Panc1 (cell line): ENCODE measurements at regions not wholly inside any gene's neighbourhood (a gene's known extent, or its start where the extent isn't known, plus 50 kb on each side); places are given as distances from the start of the nearest gene placed in this dataset.

Experiments used
- ATAC-seq: fragments of 200-7000 bp; cut with Tn5 transposase; 2 replicates; pipeline ENCODE4 v1.9.1; 2020; ENCODE audit warnings: mild to moderate bottlenecking, moderate library complexity
- BruUV-seq: library from RNA; stranded (reverse); fragments of 400-500 nt; replicated peaks from 2 replicates; lab custom pipeline; 2021; lab: Mats Ljungman, UMichigan
- CTCF ChIA-PET: fragments of 300-600 bp; sonication (Branson Sonifier 250); formaldehyde crosslinking; loops from one replicate; lab custom pipeline; 2022; ENCODE audit warnings: antibody characterized with exemption; lab: Charles Lee
- POLR2A ChIA-PET: fragments of 300-600 bp; sonication (Branson Sonifier 250); formaldehyde crosslinking; loops from one replicate; lab custom pipeline; 2022; ENCODE audit warnings: antibody characterized with exemption; lab: Charles Lee
- DNase-seq: peaks from one replicate; pipeline ENCODE4 v3.0.0-alpha.2; 2010; ENCODE audit warnings: low read depth, low spot score
- H3K27ac ChIP-seq: 2 replicates; pipeline ENCODE4 v1.5.1; 2011; ENCODE audit warnings: mild to moderate bottlenecking, low read length, inconsistent platforms
- H3K27me3 ChIP-seq: fragments of 200-500 bp; sonication (Bioruptor generic); 2 replicates; pipeline ENCODE4 v1.6.0; 2014; ENCODE audit warnings: low read length, inconsistent platforms; ENCODE audit not compliant: control insufficient read depth, insufficient read depth
- H3K36me3 ChIP-seq: fragments of 200-500 bp; sonication (Bioruptor generic); 2 replicates; pipeline ENCODE4 v1.5.1; 2014; ENCODE audit warnings: inconsistent platforms, mild to moderate bottlenecking, low read length, moderate library complexity; ENCODE audit not compliant: control insufficient read depth, insufficient read depth
- H3K4me1 ChIP-seq: 2 replicates; pipeline ENCODE4 v1.5.1; 2011; ENCODE audit warnings: inconsistent platforms, mild to moderate bottlenecking, low read length, moderate library complexity; ENCODE audit not compliant: control insufficient read depth, insufficient read depth
- H3K4me3 ChIP-seq, 2 experiments: 2 replicates each; pipeline ENCODE4 v1.5.1; 2011 to 2012; ENCODE audit warnings: low read depth in 2 of 2, low read length in 2 of 2, mild to moderate bottlenecking in 2 of 2, inconsistent platforms in 1 of 2, moderate library complexity in 1 of 2
- H3K9me3 ChIP-seq: fragments of 200-500 bp; sonication (Bioruptor generic); 2 replicates; pipeline ENCODE4 v1.5.1; 2014; ENCODE audit warnings: low read depth, mild to moderate bottlenecking, inconsistent platforms, low read length, moderate library complexity; ENCODE audit not compliant: control insufficient read depth, insufficient read depth
- CTCF ChIP-seq: fragments of 450-650 bp; IDR thresholded peaks from 2 replicates; pipeline ENCODE4 v1.5.1; 2017; ENCODE audit warnings: mild to moderate bottlenecking
- POLR2AphosphoS5 ChIP-seq: IDR thresholded peaks from 2 replicates; pipeline ENCODE4 v1.6.1; 2012; ENCODE audit warnings: mild to moderate bottlenecking, low read depth, low read length, moderate library complexity
- REST ChIP-seq, 2 experiments: IDR thresholded peaks; 2 replicates each; pipeline ENCODE4 v1.6.1; 2011 to 2012; ENCODE audit warnings: low read depth in 2 of 2, control low read depth in 1 of 2, low read length in 1 of 2, mild to moderate bottlenecking in 1 of 2, moderate library complexity in 1 of 2; ENCODE audit not compliant: insufficient read depth in 1 of 2
- SIN3A ChIP-seq: IDR thresholded peaks from 2 replicates; pipeline ENCODE4 v1.6.1; 2012; ENCODE audit warnings: low read depth, mild to moderate bottlenecking, low read length, moderate library complexity, borderline replicate concordance; ENCODE audit not compliant: insufficient read depth
- TCF7L2 ChIP-seq: IDR thresholded peaks from 2 replicates; pipeline ENCODE4 v1.6.1; 2011; ENCODE audit warnings: mild to moderate bottlenecking, low read depth, low read length, inconsistent platforms
- in situ Hi-C: cut with HindIII; loops from 2 replicates; pipeline ENCODE4 v1.10.0; 2016; ENCODE audit warnings: low sequenced_read_pairs, low pct_unique_long_range_greater_than_20kb
- intact Hi-C: fragments of 100-400 bp; cut with micrococcal nuclease; formaldehyde crosslinking; loops from one replicate; pipeline ENCODE4 v1.10.0; 2022; ENCODE audit not compliant: unreplicated experiment

- intact Hi-C loops (no loop called here), in situ Hi-C loops (no loop called here)
- DNase-seq: no peak
- ChIA-PET POLR2A (no interaction called here), CTCF (no interaction called here)
- Histone ChIP-seq H3K4me1 (no peaks in the 10 kb centered on the region), H3K9me3 (no peaks in the 10 kb centered on the region), H3K4me3 (no peak overlapping the region), H3K27me3 (no peaks in the 10 kb centered on the region), H3K27ac (no peak overlapping the region), H3K36me3 (no peaks in the 10 kb centered on the region)
- no TSS peak for BruUV-seq
- no peak for ATAC-seq
- TF ChIP-seq REST (IDR thresholded peaks at IDR 0.05; ENCODE audit: insufficient read depth in 1 of 2, low read depth in 2 of 2, low read length in 1 of 2) (no peak), CTCF (no peak), TCF7L2 (no peak), POLR2AphosphoS5 (no peak), SIN3A (no peak)
These were observed 601.2 kb upstream of the GNPDA2 start for GRCh38 chr4:45327544-45327943.

- ChIA-PET CTCF (no interaction called here), POLR2A (no interaction called here)
- in situ Hi-C loops: no loop called here
- TF ChIP-seq SIN3A (no peak), TCF7L2 (no peak), POLR2AphosphoS5 (no peak), CTCF (no peak), REST (IDR thresholded peaks at IDR 0.05; ENCODE audit: insufficient read depth in 1 of 2, low read depth in 2 of 2, low read length in 1 of 2) (no peak)
- no peak for ATAC-seq
- no peaks in the 10 kb centered on the region for H3K9me3 ChIP-seq
- H3K27me3 ChIP-seq: no peaks in the 10 kb centered on the region
- intact Hi-C loops: no loop called here
- H3K27ac ChIP-seq: no peak overlapping the region
- no peaks in the 10 kb centered on the region for H3K36me3 ChIP-seq
- no peaks in the 10 kb centered on the region for H3K4me1 ChIP-seq
- no peak overlapping the region for H3K4me3 ChIP-seq
- BruUV-seq: no TSS peak
- DNase-seq: no peak
These were observed 598.4 kb upstream of the GNPDA2 start for GRCh38 chr4:45324455-45325417.
